Right lobe of liver (tissue), 6 donors: ENCODE measurements at regions not wholly inside any gene's neighbourhood (a gene's known extent, or its start where the extent isn't known, plus 50 kb on each side); places are given as distances from the start of the nearest gene placed in this dataset.
A peak's percentile ranks its signal among the peaks of the same experiment; 100 is the strongest.

Experiments used
- ATAC-seq, 4 donors: fragments of 200-7000 bp; cut with Tn5 transposase; one replicate each; pipeline ENCODE4 v1.9.1; 2020; ENCODE audit warnings: mild to moderate bottlenecking in 4 of 4, moderate library complexity in 4 of 4
- DNase-seq, 3 donors: peaks; one replicate each; pipeline ENCODE4 v3.0.0-alpha.2; 2020
- H3K27ac ChIP-seq, 3 donors: fragments of 200-600 bp; one replicate each; pipeline ENCODE4 v1.8.0; 2022
- H3K27me3 ChIP-seq, 2 donors: fragments of 200-600 bp; one replicate each; pipeline ENCODE4 v1.8.0; 2022
- H3K36me3 ChIP-seq, 4 donors: fragments of 200-600 bp; sonication (generic) in 1 of 4; one replicate each; pipeline versions ENCODE4 v1.5.1 to v1.8.0; 2017 to 2022; ENCODE audit warnings: control low read depth in 1 of 4
- H3K4me1 ChIP-seq, 4 donors: fragments of 200-600 bp; sonication (generic) in 1 of 4; one replicate each; pipeline versions ENCODE4 v1.5.1 to v1.8.0; 2017 to 2022; ENCODE audit warnings: control low read depth in 1 of 4
- H3K4me3 ChIP-seq, 3 donors: fragments of 200-600 bp; one replicate each; pipeline ENCODE4 v1.8.0; 2022
- H3K9me3 ChIP-seq, 4 donors: fragments of 200-600 bp; sonication (generic) in 1 of 4; one replicate each; pipeline versions ENCODE4 v1.5.1 to v1.8.0; 2017 to 2022; ENCODE audit warnings: control low read depth in 1 of 4
- POLR2A ChIP-seq: fragments of 450-650 bp; IDR thresholded peaks from one replicate; pipeline ENCODE4 v1.6.1; 2017; ENCODE audit warnings: antibody characterized with exemption, mild to moderate bottlenecking
- WGBS: methylation state at CpG from one replicate; pipeline ENCODE4 v1.1.6; 2018; ENCODE audit warnings: low coverage, low lambda C conversion rate; ENCODE audit not compliant: insufficient coverage; ENCODE audit errors: missing lambda C conversion rate; 5-methylcytosine and 5-hydroxymethylcytosine counted together
- intact Hi-C, 2 donors: fragments of 100-400 bp; cut with DNase I; formaldehyde crosslinking; loops; one replicate each; pipeline versions ENCODE4 v1.11.2 to v1.14.1; 2022
- TF ChIP-seq, protein P1 (sequence below), 4 donors: fragments of 200-600 bp in 3 of 4; fragments of 450-650 bp in 1 of 4; IDR thresholded peaks; one replicate each; pipeline versions ENCODE4 v1.5.1 to v1.8.0; 2016 to 2022; ENCODE audit warnings: antibody characterized with exemption in 4 of 4, mild to moderate bottlenecking in 2 of 4
- donor health status: DM: no; HTN: yes; CAD: no.
- donor health status: DM: no; HTN: no; CAD: no.
- donor health status: DM: no; HTN: no; CAD: no.
- donor health status: DM: no; HTN: yes; CAD: no.
- donor health status: DM: no; HTN: yes; CAD: no.

DNA sequence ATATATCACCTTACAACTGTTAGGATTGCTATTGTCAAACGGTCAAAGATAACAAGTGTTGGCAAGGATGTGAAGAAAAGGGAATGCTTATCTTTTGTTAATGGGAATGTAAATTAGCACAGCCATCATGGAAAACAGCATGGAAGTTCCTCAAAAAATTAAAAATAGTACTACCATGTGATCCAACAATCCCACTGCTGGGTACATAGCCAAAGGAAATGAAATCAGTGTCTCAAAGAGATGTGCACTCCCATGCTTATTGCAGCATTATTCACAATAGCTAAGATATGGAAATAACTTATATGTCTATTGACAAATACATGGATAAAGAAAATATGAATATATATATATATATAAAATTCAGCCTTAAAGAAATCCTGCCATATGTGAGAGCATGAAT lies 274.6 kb downstream of the EDEM1 start:
- intact Hi-C loops: no loop called here
- H3K27me3 ChIP-seq: no peaks in the 10 kb centered on the region
- TF ChIP-seq POLR2A: no peak
- TF ChIP-seq, protein P1, sequence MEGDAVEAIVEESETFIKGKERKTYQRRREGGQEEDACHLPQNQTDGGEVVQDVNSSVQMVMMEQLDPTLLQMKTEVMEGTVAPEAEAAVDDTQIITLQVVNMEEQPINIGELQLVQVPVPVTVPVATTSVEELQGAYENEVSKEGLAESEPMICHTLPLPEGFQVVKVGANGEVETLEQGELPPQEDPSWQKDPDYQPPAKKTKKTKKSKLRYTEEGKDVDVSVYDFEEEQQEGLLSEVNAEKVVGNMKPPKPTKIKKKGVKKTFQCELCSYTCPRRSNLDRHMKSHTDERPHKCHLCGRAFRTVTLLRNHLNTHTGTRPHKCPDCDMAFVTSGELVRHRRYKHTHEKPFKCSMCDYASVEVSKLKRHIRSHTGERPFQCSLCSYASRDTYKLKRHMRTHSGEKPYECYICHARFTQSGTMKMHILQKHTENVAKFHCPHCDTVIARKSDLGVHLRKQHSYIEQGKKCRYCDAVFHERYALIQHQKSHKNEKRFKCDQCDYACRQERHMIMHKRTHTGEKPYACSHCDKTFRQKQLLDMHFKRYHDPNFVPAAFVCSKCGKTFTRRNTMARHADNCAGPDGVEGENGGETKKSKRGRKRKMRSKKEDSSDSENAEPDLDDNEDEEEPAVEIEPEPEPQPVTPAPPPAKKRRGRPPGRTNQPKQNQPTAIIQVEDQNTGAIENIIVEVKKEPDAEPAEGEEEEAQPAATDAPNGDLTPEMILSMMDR (IDR thresholded peaks at IDR 0.05): no peak
- DNase-seq: no peak
- no peak overlapping the region for H3K27ac ChIP-seq
- H3K9me3 ChIP-seq: no peaks in the 10 kb centered on the region
- ATAC-seq: no peak
- no peak overlapping the region for H3K4me3 ChIP-seq
- no peaks in the 10 kb centered on the region for H3K4me1 ChIP-seq
- no peaks in the 10 kb centered on the region for H3K36me3 ChIP-seq
- WGBS: 25% methylated on average over 1 of the region's 1 CpG

DNA sequence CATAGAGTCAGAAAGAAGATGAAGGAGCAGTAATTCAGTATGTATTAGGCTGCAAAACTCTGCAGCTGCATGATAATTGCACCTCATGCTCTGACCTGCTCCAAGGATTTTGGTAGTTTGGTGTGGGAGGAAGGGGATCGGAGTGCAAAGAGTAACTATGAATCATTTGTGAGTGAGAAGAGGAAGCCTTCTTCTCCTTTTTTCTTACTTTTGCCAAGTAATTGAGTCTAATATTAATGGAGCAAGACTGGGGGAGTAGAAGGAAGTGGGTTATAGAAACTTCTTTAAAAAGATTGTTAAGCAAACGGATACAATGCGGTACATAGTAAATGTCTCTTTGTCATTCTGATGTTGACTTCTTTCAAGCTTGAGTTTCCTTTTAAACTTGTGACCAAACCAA lies 276.5 kb downstream of the EDEM1 start:
- 48% methylated on average over 2 of the region's 3 CpGs for WGBS
- Histone ChIP-seq H3K9me3 (no peaks in the 10 kb centered on the region), H3K27me3 (no peaks in the 10 kb centered on the region), H3K36me3 (no peaks in the 10 kb centered on the region), H3K4me1 (no peaks in the 10 kb centered on the region), H3K4me3 (no peak overlapping the region), H3K27ac (no peak overlapping the region)
- peak in 3 of 4 donors; percentile 26 to 37 (median 31) for ATAC-seq
- TF ChIP-seq POLR2A: no peak
- TF ChIP-seq, protein P1 (IDR thresholded peaks at IDR 0.05): no peak
- intact Hi-C loops: no loop called here
- no peak for DNase-seq

DNA sequence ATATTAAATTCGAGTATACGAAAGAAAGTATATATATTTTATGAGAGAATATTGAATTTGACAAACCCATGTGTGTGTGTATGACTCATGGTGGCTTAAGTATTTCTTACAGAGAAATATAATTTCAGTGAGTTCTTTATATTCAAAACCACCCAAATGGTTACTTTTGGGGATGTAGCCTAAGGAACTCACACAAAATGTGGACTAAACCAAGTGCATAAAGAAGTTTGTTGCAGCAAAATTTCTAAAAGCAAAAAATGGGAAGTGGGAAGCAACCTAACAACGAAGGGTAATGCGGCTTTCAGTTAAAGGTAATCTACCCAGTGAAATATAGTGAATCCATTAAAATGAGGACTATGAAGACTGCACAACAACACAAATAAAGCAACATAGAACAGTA lies 277.1 kb downstream of the EDEM1 start:
- Histone ChIP-seq H3K27me3 (no peaks in the 10 kb centered on the region), H3K4me3 (no peak overlapping the region), H3K36me3 (no peaks in the 10 kb centered on the region), H3K4me1 (no peaks in the 10 kb centered on the region), H3K27ac (no peak overlapping the region), H3K9me3 (no peaks in the 10 kb centered on the region)
- TF ChIP-seq POLR2A: no peak
- TF ChIP-seq, protein P1 (IDR thresholded peaks at IDR 0.05): no peak
- 52% methylated on average over 4 of the region's 4 CpGs for WGBS
- ATAC-seq: no peak
- DNase-seq: no peak
- intact Hi-C loops: no loop called here

DNA sequence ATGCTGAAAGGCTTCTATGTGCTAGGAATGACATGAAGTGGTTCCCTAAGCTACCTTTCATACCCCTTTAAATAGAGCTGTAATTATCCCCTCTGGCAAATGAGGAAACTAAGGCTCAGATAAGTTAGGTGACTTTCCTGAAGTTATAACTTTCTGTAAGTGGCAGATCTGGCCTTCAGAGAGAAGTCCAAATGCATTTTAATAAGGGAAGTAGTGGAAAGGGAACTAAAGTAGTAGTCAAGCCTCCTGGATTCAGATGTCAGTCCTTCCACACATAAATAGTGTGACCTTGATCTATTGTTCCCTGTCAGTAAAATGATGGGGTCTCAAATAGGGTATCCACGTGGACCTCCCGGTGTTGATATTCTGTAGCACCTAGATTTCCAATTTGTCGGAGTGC lies 277.7 kb downstream of the EDEM1 start:
- no peak overlapping the region for H3K27ac ChIP-seq
- 49% methylated on average over 3 of the region's 3 CpGs for WGBS
- DNase-seq (no peak), ATAC-seq (peak in 1 of 4 donors; percentile 14)
- no peaks in the 10 kb centered on the region for H3K36me3 ChIP-seq
- no peak overlapping the region for H3K4me3 ChIP-seq
- no peaks in the 10 kb centered on the region for H3K9me3 ChIP-seq
- TF ChIP-seq, protein P1 (IDR thresholded peaks at IDR 0.05): no peak
- TF ChIP-seq POLR2A: no peak
- no peaks in the 10 kb centered on the region for H3K27me3 ChIP-seq
- intact Hi-C loops: no loop called here
- H3K4me1 ChIP-seq: no peaks in the 10 kb centered on the region

DNA sequence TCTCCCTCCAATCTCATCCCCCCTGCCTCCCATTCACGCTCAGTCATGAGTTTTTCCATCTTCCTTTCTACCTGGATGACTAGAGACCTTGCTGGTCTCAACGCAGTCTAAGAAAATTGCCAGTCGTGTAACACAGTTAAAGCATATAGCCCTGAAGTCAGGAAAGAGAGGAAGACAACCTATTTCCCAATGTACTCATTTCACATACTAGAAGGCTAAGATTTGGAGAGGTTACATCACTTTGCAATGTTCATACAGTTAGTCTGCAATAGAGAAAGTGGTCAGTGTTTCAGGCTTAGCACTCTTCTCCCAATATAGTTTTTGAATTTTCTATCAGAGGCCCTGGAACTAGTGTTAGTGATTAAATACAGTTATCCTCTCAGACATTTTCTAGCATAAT lies 278.6 kb downstream of the EDEM1 start:
- DNase-seq: no peak
- Histone ChIP-seq H3K36me3 (no peaks in the 10 kb centered on the region), H3K27ac (no peak overlapping the region), H3K4me1 (no peaks in the 10 kb centered on the region), H3K27me3 (no peaks in the 10 kb centered on the region), H3K9me3 (no peaks in the 10 kb centered on the region), H3K4me3 (no peak overlapping the region)
- intact Hi-C loops: no loop called here
- ATAC-seq: no peak
- WGBS: 67% methylated on average over 3 of the region's 3 CpGs
- TF ChIP-seq, protein P1 (IDR thresholded peaks at IDR 0.05): no peak
- no peak for TF ChIP-seq POLR2A
